H1 (cell line): ENCODE measurements at regions not wholly inside any gene's neighbourhood (a gene's known extent, or its start where the extent isn't known, plus 50 kb on each side); places are given as distances from the start of the nearest gene placed in this dataset.
"Not testable (repeated sequence)": the region's sequence is repeated elsewhere in the genome, so short reads cannot be mapped to it uniquely, and the experiment has no call there.

ENCODE experiments used
- CTCF ChIA-PET: fragments of 300-600 bp; sonication (Branson Sonifier 250); formaldehyde crosslinking; loops from one replicate; lab custom pipeline; 2021; ENCODE audit not compliant: partially characterized antibody; lab: Charles Lee
- POLR2A ChIA-PET: fragments of 300-600 bp; sonication (Branson Sonifier 250); formaldehyde crosslinking; loops from one replicate; lab custom pipeline; 2021; ENCODE audit warnings: inconsistent platforms; ENCODE audit not compliant: partially characterized antibody; lab: Charles Lee
- DNase-seq, 2 experiments: peaks; one replicate each; pipeline versions ENCODE4 v3.0.0 to v3.0.0-alpha.2; 2010 to 2022; ENCODE audit warnings: low spot score in 2 of 2, low read depth in 1 of 2, mixed read lengths in 1 of 2
- FAIRE-seq: peaks from 2 replicates; lab custom pipeline; 2011; peaks lifted over from hg19 to GRCh38; lab: Jason Lieb, UNC
- H2AFZ ChIP-seq: 2 replicates; pipeline ENCODE4 v1.8.1; 2012; ENCODE audit warnings: low read length, inconsistent platforms
- H2AK5ac ChIP-seq: 2 replicates; pipeline ENCODE4 v1.6.1; 2013; ENCODE audit warnings: low read depth, low read length
- H2BK120ac ChIP-seq: replicated peaks from 2 replicates; pipeline ENCODE3; 2013; ENCODE audit warnings: low read depth, low read length, inconsistent platforms
- H2BK12ac ChIP-seq: 2 replicates; pipeline ENCODE4 v1.6.1; 2013; ENCODE audit warnings: low read depth, low read length
- H2BK15ac ChIP-seq: 2 replicates; pipeline ENCODE4 v1.6.1; 2013; ENCODE audit warnings: low read length
- H2BK20ac ChIP-seq: 2 replicates; pipeline ENCODE4 v1.6.1; 2013; ENCODE audit warnings: low read length
- H2BK5ac ChIP-seq: 2 replicates; pipeline ENCODE4 v1.6.1; 2013; ENCODE audit warnings: low read depth, low read length
- H3K14ac ChIP-seq: 2 replicates; pipeline ENCODE4 v1.6.1; 2013; ENCODE audit warnings: inconsistent platforms; ENCODE audit not compliant: insufficient read length
- H3K18ac ChIP-seq: 2 replicates; pipeline ENCODE4 v1.6.1; 2013; ENCODE audit warnings: low read length; ENCODE audit errors: extremely low read depth
- H3K23ac ChIP-seq: 2 replicates; pipeline ENCODE4 v1.6.1; 2013; ENCODE audit warnings: inconsistent platforms; ENCODE audit not compliant: insufficient read length
- H3K23me2 ChIP-seq: 2 replicates; pipeline ENCODE4 v1.6.1; 2013; ENCODE audit warnings: low read depth, low read length
- H3K27ac ChIP-seq: 2 replicates; pipeline ENCODE4 v1.6.1; 2011; ENCODE audit warnings: low read depth, low read length, inconsistent platforms
- H3K27me3 ChIP-seq, 4 experiments: replicated peaks in 1 of 4; 1 replicate in 1 of 4; 2 replicates in 3 of 4; pipeline versions ENCODE4 v1.6.1 to v1.8.1; 2011 to 2013; ENCODE audit warnings: low read length in 3 of 4, mild to moderate bottlenecking in 3 of 4, inconsistent platforms in 2 of 4, mixed read lengths in 2 of 4, moderate library complexity in 1 of 4; ENCODE audit not compliant: control insufficient read depth in 3 of 4, insufficient read depth in 3 of 4; ENCODE audit errors: extremely low read depth in 1 of 4
- H3K36me3 ChIP-seq, 4 experiments: 2 replicates each; pipeline versions ENCODE4 v1.6.1 to v1.8.1; 2011 to 2013; ENCODE audit warnings: mild to moderate bottlenecking in 4 of 4, low read length in 3 of 4, moderate library complexity in 2 of 4, control low read depth in 1 of 4, inconsistent platforms in 1 of 4; ENCODE audit not compliant: insufficient read depth in 4 of 4, control insufficient read depth in 2 of 4
- H3K4ac ChIP-seq: replicated peaks from 2 replicates; pipeline ENCODE3; 2013; ENCODE audit warnings: low read length, low read depth, mixed read lengths, inconsistent platforms; ENCODE audit not compliant: insufficient read length
- H3K4me1 ChIP-seq, 4 experiments: replicated peaks in 1 of 4; 1 replicate in 1 of 4; 2 replicates in 3 of 4; pipeline versions ENCODE4 v1.6.1 to v1.8.1; 2011 to 2013; ENCODE audit warnings: low read length in 3 of 4, inconsistent platforms in 2 of 4, mixed read lengths in 1 of 4; ENCODE audit not compliant: insufficient read depth in 4 of 4, control insufficient read depth in 3 of 4
- H3K4me2 ChIP-seq, 2 experiments: 2 replicates each; pipeline versions ENCODE4 v1.6.1 to v1.8.1; 2011 to 2013; ENCODE audit warnings: low read depth in 2 of 2, low read length in 2 of 2, control low read depth in 1 of 2, inconsistent platforms in 1 of 2, mild to moderate bottlenecking in 1 of 2; ENCODE audit not compliant: insufficient read depth in 1 of 2
- H3K4me3 ChIP-seq, 4 experiments: fragments of 200-600, 300-600 bp in 1 of 4; sonication (generic), shearing (Covaris generic), sonication (Bioruptor Twin) in 1 of 4; 2 replicates each; pipeline versions ENCODE4 v1.5.1 to v1.8.1; 2011 to 2016; ENCODE audit warnings: low read length in 4 of 4, low read depth in 3 of 4, control low read depth in 2 of 4, inconsistent platforms in 2 of 4, mild to moderate bottlenecking in 2 of 4, mixed read lengths in 1 of 4, moderate library complexity in 1 of 4; ENCODE audit not compliant: insufficient read depth in 2 of 4; ENCODE audit errors: extremely low read depth in 1 of 4
- H3K56ac ChIP-seq: replicated peaks from 2 replicates; pipeline ENCODE3; 2013; ENCODE audit warnings: low read depth, mild to moderate bottlenecking, mixed read lengths, low read length, inconsistent platforms; ENCODE audit not compliant: insufficient read length
- H3K79me1 ChIP-seq: 2 replicates; pipeline ENCODE4 v1.6.1; 2013; ENCODE audit warnings: low read depth, low read length, control low read depth
- H3K79me2 ChIP-seq, 2 experiments: 2 replicates each; pipeline versions ENCODE4 v1.6.1 to v1.8.1; 2012 to 2013; ENCODE audit warnings: low read length in 2 of 2, mild to moderate bottlenecking in 2 of 2, inconsistent platforms in 1 of 2; ENCODE audit not compliant: insufficient read depth in 2 of 2, control insufficient read depth in 1 of 2
- H3K9ac ChIP-seq, 4 experiments: replicated peaks in 1 of 4; 1 replicate in 1 of 4; 2 replicates in 3 of 4; pipeline versions ENCODE4 v1.6.1 to v1.8.1; 2011 to 2013; ENCODE audit warnings: low read depth in 3 of 4, low read length in 3 of 4, control low read depth in 2 of 4, mild to moderate bottlenecking in 2 of 4, moderate library complexity in 2 of 4, inconsistent platforms in 1 of 4; ENCODE audit errors: extremely low read depth in 1 of 4
- H3K9me3 ChIP-seq, 2 experiments: 2 replicates each; pipeline versions ENCODE4 v1.6.1 to v1.8.1; 2012 to 2013; ENCODE audit warnings: mild to moderate bottlenecking in 2 of 2, moderate library complexity in 2 of 2, control low read depth in 1 of 2, inconsistent platforms in 1 of 2, low read depth in 1 of 2, low read length in 1 of 2, mixed read lengths in 1 of 2; ENCODE audit not compliant: insufficient read depth in 2 of 2
- H4K20me1 ChIP-seq, 2 experiments: replicated peaks in 1 of 2; 2 replicates each; pipeline versions ENCODE3 to v1.8.1; 2011 to 2013; ENCODE audit warnings: inconsistent platforms in 2 of 2, low read length in 2 of 2, mild to moderate bottlenecking in 1 of 2; ENCODE audit not compliant: insufficient read depth in 2 of 2, control insufficient read depth in 1 of 2
- H4K5ac ChIP-seq: 2 replicates; pipeline ENCODE4 v1.6.1; 2013; ENCODE audit warnings: low read length, low read depth, mixed read lengths, inconsistent platforms; ENCODE audit not compliant: insufficient read length
- H4K8ac ChIP-seq: 2 replicates; pipeline ENCODE4 v1.8.0; 2013; ENCODE audit warnings: mild to moderate bottlenecking, moderate library complexity, low read length, inconsistent platforms; ENCODE audit not compliant: insufficient read depth; ENCODE audit errors: extremely low read depth
- H4K91ac ChIP-seq: replicated peaks from 2 replicates; pipeline ENCODE3; 2013; ENCODE audit warnings: low read length, mixed read lengths, inconsistent platforms; ENCODE audit not compliant: insufficient read length
- WGBS, 2 experiments: shearing (Covaris generic) in 1 of 2; methylation state at CpG; one replicate each; pipeline versions ENCODE4 v1.1.6 to v1.1.7; 2013 to 2015; ENCODE audit warnings: low lambda C conversion rate in 2 of 2, mixed read lengths in 2 of 2, inconsistent platforms in 1 of 2, low coverage in 1 of 2, missing lambda C conversion rate in 1 of 2; ENCODE audit not compliant: insufficient replicate concordance in 2 of 2, insufficient coverage in 1 of 2, insufficient read length in 1 of 2; ENCODE audit errors: extremely low coverage in 1 of 2, missing lambda C conversion rate in 1 of 2; 5-methylcytosine and 5-hydroxymethylcytosine counted together

DNA sequence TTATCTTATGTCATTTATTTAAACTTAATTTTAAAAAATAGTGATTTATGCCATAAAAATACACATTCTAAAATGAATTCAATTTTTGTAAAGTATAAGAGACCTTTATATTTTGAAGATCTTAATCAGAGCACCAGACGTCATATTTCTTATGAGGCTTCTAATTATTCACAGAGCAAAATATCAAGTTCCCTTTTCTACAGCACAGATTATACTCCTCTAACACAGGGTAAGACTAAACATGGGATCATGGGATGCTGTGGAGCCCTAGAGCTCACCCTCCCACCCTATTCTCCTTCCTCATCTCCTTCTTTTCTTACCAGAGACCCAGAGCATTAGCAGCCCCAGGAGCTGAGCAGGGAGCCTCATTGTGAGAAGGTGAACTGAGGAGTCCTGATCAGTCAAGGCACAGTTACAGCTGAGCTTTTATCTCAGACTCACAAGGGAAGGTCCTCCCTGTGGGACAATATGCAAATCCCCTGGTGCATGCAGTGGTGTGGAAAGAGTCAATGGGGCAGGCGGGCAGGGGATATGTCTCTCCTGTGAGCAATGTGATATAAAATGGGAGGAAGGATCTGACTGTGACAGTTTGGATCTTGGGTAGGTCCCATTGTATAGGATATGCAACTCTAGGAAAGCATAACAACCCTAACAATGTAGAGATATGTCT lies 530.7 kb downstream of the RPIA start:
- H3K79me1 ChIP-seq, H4K8ac ChIP-seq, H3K14ac ChIP-seq, H4K91ac ChIP-seq, H2AFZ ChIP-seq, H2BK5ac ChIP-seq, H3K4me3 ChIP-seq, H3K9me3 ChIP-seq, H3K36me3 ChIP-seq, FAIRE-seq, H2BK20ac ChIP-seq, H2BK15ac ChIP-seq, H3K79me2 ChIP-seq, H3K23me2 ChIP-seq, H3K27ac ChIP-seq, H4K20me1 ChIP-seq, CTCF ChIA-PET, H3K4ac ChIP-seq, H3K56ac ChIP-seq, H3K9ac ChIP-seq, H4K5ac ChIP-seq, H3K4me1 ChIP-seq, H3K18ac ChIP-seq, POLR2A ChIA-PET, H3K4me2 ChIP-seq, H3K27me3 ChIP-seq, H3K23ac ChIP-seq, H2BK120ac ChIP-seq, DNase-seq, H2BK12ac ChIP-seq, H2AK5ac ChIP-seq: not testable (repeated sequence)
- WGBS, 2 experiments, result 86% methylated on average over 1 of the region's 2 CpGs; no CpG with 5 or more reads in 1 of the 2 experiments

DNA sequence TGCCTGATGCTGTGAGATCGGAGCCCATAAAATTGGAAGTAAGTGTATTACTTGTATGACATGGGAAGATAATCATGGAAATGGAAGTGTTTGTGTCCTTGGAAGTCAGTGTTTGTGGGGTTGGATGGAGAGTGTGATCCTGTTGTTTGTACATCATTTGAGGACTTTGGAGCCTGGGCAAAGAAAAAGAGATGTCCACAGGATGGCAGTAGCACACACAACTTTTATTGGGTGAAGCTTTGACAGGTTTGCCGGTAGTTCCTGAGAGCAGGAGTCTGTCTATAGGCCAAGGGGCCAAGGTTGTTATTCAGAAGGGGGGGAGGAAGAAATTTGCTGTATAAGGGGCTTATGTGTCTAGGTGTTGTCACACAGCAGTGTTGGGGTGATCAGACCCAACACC lies 533.3 kb downstream of the RPIA start:
- H4K8ac ChIP-seq, H3K36me3 ChIP-seq, H2BK5ac ChIP-seq, H3K9me3 ChIP-seq, H4K91ac ChIP-seq, H2BK12ac ChIP-seq, H3K79me1 ChIP-seq, H4K20me1 ChIP-seq, H3K4me3 ChIP-seq, H3K56ac ChIP-seq, H3K27me3 ChIP-seq, H3K4me2 ChIP-seq, H3K79me2 ChIP-seq, H2AK5ac ChIP-seq, H4K5ac ChIP-seq, H3K18ac ChIP-seq, H3K23me2 ChIP-seq, H2BK120ac ChIP-seq, FAIRE-seq, H3K4ac ChIP-seq, H3K9ac ChIP-seq, H3K4me1 ChIP-seq, DNase-seq, POLR2A ChIA-PET, H3K14ac ChIP-seq, H2AFZ ChIP-seq, CTCF ChIA-PET, H2BK15ac ChIP-seq, H3K23ac ChIP-seq, H3K27ac ChIP-seq, H2BK20ac ChIP-seq: not testable (repeated sequence)
- WGBS, 2 experiments, result 100% methylated on average over 2 of the region's 2 CpGs; no CpG with 5 or more reads in 1 of the 2 experiments
